ENCODE measurements at regions not wholly inside any gene's neighbourhood (a gene's known extent, or its start where the extent isn't known, plus 50 kb on each side); places are given as distances from the start of the nearest gene placed in this dataset.
"Not testable (repeated sequence)": the region's sequence is repeated elsewhere in the genome, so short reads cannot be mapped to it uniquely, and the experiment has no call there.

GRCh38 chr14:22375321-22375930 is 213.6 kb downstream of the DAD1 start:
- in situ Hi-C loops (cut with MboI), result loop anchor here (10.0 to 25.0 kb wide), 2 partner anchors 51 to 287 kb away; no protein-coding TSS in a partner anchor
- Histone ChIP-seq H3K27me3 (replicated peaks; ENCODE audit: insufficient read depth) (peaks cover 33% of the 10 kb centered on the region), H3K36me3 (ENCODE audit: low read depth) (no peaks in the 10 kb centered on the region), H3K4me3 (no peak overlapping the region), H3K79me2 (ENCODE audit: insufficient read depth) (no peaks in the 10 kb centered on the region), H3K9me2 (ENCODE audit: insufficient read depth) (no peaks in the 10 kb centered on the region), H4K20me1 (ENCODE audit: insufficient read depth) (no peaks in the 10 kb centered on the region), H3K9me3 (ENCODE audit: low read depth) (no peaks in the 10 kb centered on the region), H3K4me2 (ENCODE audit: unreplicated experiment) (no peak overlapping the region), H3K4me1 (ENCODE audit: insufficient read depth) (peaks cover 14% of the 10 kb centered on the region), H3K27ac (no peak overlapping the region), H3K9ac (no peak overlapping the region), H3F3A (ENCODE audit: insufficient read depth) (peaks cover 12% of the 10 kb centered on the region), H2AFZ (no peak overlapping the region)
- 0% methylated on average over 2 of the region's 2 CpGs for WGBS, 2 experiments (ENCODE audit: low coverage in 1 of 2, low lambda C conversion rate in 2 of 2, missing lambda C conversion rate in 2 of 2)
- TF ChIP-seq EZH2phosphoT487 (IDR thresholded peaks at IDR 0.05; ENCODE audit: insufficient read depth, low read depth) (no peak), EZH2 (IDR thresholded peaks at IDR 0.05; ENCODE audit: insufficient read depth, poor library complexity, severe bottlenecking) (no peak)
- DNase-seq, result peak; percentile 68

- H2AFZ ChIP-seq, result no peak overlapping the region
- no peaks in the 10 kb centered on the region for H3K79me2 ChIP-seq (ENCODE audit: insufficient read depth)
- H3K9me2 ChIP-seq (ENCODE audit: insufficient read depth), result no peaks in the 10 kb centered on the region
- 48 to 53% methylated on average over 2 of the region's 2 CpGs for WGBS, 2 experiments (ENCODE audit: low coverage in 1 of 2, low lambda C conversion rate in 2 of 2, missing lambda C conversion rate in 2 of 2)
- no peak overlapping the region for H3K9ac ChIP-seq
- peaks cover 10% of the 10 kb centered on the region for H3K4me1 ChIP-seq (ENCODE audit: insufficient read depth)
- no peaks in the 10 kb centered on the region for H3K36me3 ChIP-seq (ENCODE audit: low read depth)
- H3K9me3 ChIP-seq (ENCODE audit: low read depth), result no peaks in the 10 kb centered on the region
- H3K4me3 ChIP-seq, result no peak overlapping the region
- H3K27ac ChIP-seq, result no peak overlapping the region
- in situ Hi-C loops (cut with MboI), result loop anchor here (10.0 kb wide), 1 partner anchor 45 kb away; no protein-coding TSS in a partner anchor
- peak; percentile 83 for DNase-seq
- H3K4me2 ChIP-seq (ENCODE audit: unreplicated experiment), result no peak overlapping the region
- H3K27me3 ChIP-seq (replicated peaks; ENCODE audit: insufficient read depth), result peaks cover 10% of the 10 kb centered on the region; the same call in 1 of the 2 replicates
- TF ChIP-seq EZH2 (IDR thresholded peaks at IDR 0.05; ENCODE audit: insufficient read depth, poor library complexity, severe bottlenecking), result no peak
- no peak for TF ChIP-seq EZH2phosphoT487 (IDR thresholded peaks at IDR 0.05; ENCODE audit: insufficient read depth, low read depth)
- no peaks in the 10 kb centered on the region for H4K20me1 ChIP-seq (ENCODE audit: insufficient read depth)
- no peaks in the 10 kb centered on the region for H3F3A ChIP-seq (ENCODE audit: insufficient read depth)
These were observed 218.8 kb downstream of the DAD1 start for GRCh38 chr14:22370084-22370847.

- Histone ChIP-seq H3K27me3 (replicated peaks; ENCODE audit: insufficient read depth) (peaks cover 13% of the 10 kb centered on the region; the same call in 1 of the 2 replicates), H3K9ac (no peak overlapping the region), H3F3A (ENCODE audit: insufficient read depth) (no peaks in the 10 kb centered on the region), H3K9me2 (ENCODE audit: insufficient read depth) (no peaks in the 10 kb centered on the region), H3K9me3 (ENCODE audit: low read depth) (no peaks in the 10 kb centered on the region), H3K27ac (no peak overlapping the region), H2AFZ (no peak overlapping the region), H3K36me3 (ENCODE audit: low read depth) (no peaks in the 10 kb centered on the region), H3K4me3 (no peak overlapping the region), H3K4me1 (ENCODE audit: insufficient read depth) (no peaks in the 10 kb centered on the region), H3K4me2 (ENCODE audit: unreplicated experiment) (no peak overlapping the region), H3K79me2 (ENCODE audit: insufficient read depth) (no peaks in the 10 kb centered on the region), H4K20me1 (ENCODE audit: insufficient read depth) (no peaks in the 10 kb centered on the region)
- TF ChIP-seq EZH2phosphoT487 (IDR thresholded peaks at IDR 0.05; ENCODE audit: insufficient read depth, low read depth) (no peak), EZH2 (IDR thresholded peaks at IDR 0.05; ENCODE audit: insufficient read depth, poor library complexity, severe bottlenecking) (no peak)
- in situ Hi-C loops (cut with MboI), result no loop called here
- no peak for DNase-seq
These were observed 230.3 kb downstream of the DAD1 start for GRCh38 chr14:22358726-22359125.

GRCh38 chr14:22349281-22349680 is 239.7 kb downstream of the DAD1 start:
- H3K79me2 ChIP-seq (ENCODE audit: insufficient read depth); in situ Hi-C loops (cut with MboI); DNase-seq; H3K9me3 ChIP-seq (ENCODE audit: low read depth); H3K4me3 ChIP-seq; H3K4me2 ChIP-seq (ENCODE audit: unreplicated experiment); H3K36me3 ChIP-seq (ENCODE audit: low read depth); H4K20me1 ChIP-seq (ENCODE audit: insufficient read depth); H2AFZ ChIP-seq; H3K4me1 ChIP-seq (ENCODE audit: insufficient read depth); H3K27ac ChIP-seq; H3K27me3 ChIP-seq (replicated peaks; ENCODE audit: insufficient read depth); H3F3A ChIP-seq (ENCODE audit: insufficient read depth); H3K9ac ChIP-seq; H3K9me2 ChIP-seq (ENCODE audit: insufficient read depth): not testable (repeated sequence)
- WGBS, 2 experiments (ENCODE audit: low coverage in 1 of 2, low lambda C conversion rate in 2 of 2, missing lambda C conversion rate in 2 of 2), result 36 to 46% methylated on average over 4 of the region's 4 CpGs

Measured in GM23248 (cell line).